Right lobe of liver (tissue), 6 donors: ENCODE measurements at regions not wholly inside any gene's neighbourhood (a gene's known extent, or its start where the extent isn't known, plus 50 kb on each side); places are given as distances from the start of the nearest gene placed in this dataset.
"Not testable (repeated sequence)": the region's sequence is repeated elsewhere in the genome, so short reads cannot be mapped to it uniquely, and the experiment has no call there.

ENCODE experiments used
- ATAC-seq, 4 donors: fragments of 200-7000 bp; cut with Tn5 transposase; one replicate each; pipeline ENCODE4 v1.9.1; 2020; ENCODE audit warnings: mild to moderate bottlenecking in 4 of 4, moderate library complexity in 4 of 4
- DNase-seq, 3 donors: peaks; one replicate each; pipeline ENCODE4 v3.0.0-alpha.2; 2020
- H3K27ac ChIP-seq, 3 donors: fragments of 200-600 bp; one replicate each; pipeline ENCODE4 v1.8.0; 2022
- H3K27me3 ChIP-seq, 2 donors: fragments of 200-600 bp; one replicate each; pipeline ENCODE4 v1.8.0; 2022
- H3K36me3 ChIP-seq, 4 donors: fragments of 200-600 bp; sonication (generic) in 1 of 4; one replicate each; pipeline versions ENCODE4 v1.5.1 to v1.8.0; 2017 to 2022; ENCODE audit warnings: control low read depth in 1 of 4
- H3K4me1 ChIP-seq, 4 donors: fragments of 200-600 bp; sonication (generic) in 1 of 4; one replicate each; pipeline versions ENCODE4 v1.5.1 to v1.8.0; 2017 to 2022; ENCODE audit warnings: control low read depth in 1 of 4
- H3K4me3 ChIP-seq, 3 donors: fragments of 200-600 bp; one replicate each; pipeline ENCODE4 v1.8.0; 2022
- H3K9me3 ChIP-seq, 4 donors: fragments of 200-600 bp; sonication (generic) in 1 of 4; one replicate each; pipeline versions ENCODE4 v1.5.1 to v1.8.0; 2017 to 2022; ENCODE audit warnings: control low read depth in 1 of 4
- POLR2A ChIP-seq: fragments of 450-650 bp; IDR thresholded peaks from one replicate; pipeline ENCODE4 v1.6.1; 2017; ENCODE audit warnings: antibody characterized with exemption, mild to moderate bottlenecking
- WGBS: methylation state at CpG from one replicate; pipeline ENCODE4 v1.1.6; 2018; ENCODE audit warnings: low coverage, low lambda C conversion rate; ENCODE audit not compliant: insufficient coverage; ENCODE audit errors: missing lambda C conversion rate; 5-methylcytosine and 5-hydroxymethylcytosine counted together
- intact Hi-C, 2 donors: fragments of 100-400 bp; cut with DNase I; formaldehyde crosslinking; loops; one replicate each; pipeline versions ENCODE4 v1.11.2 to v1.14.1; 2022
- TF ChIP-seq, protein P1 (sequence below), 4 donors: fragments of 200-600 bp in 3 of 4; fragments of 450-650 bp in 1 of 4; IDR thresholded peaks; one replicate each; pipeline versions ENCODE4 v1.5.1 to v1.8.0; 2016 to 2022; ENCODE audit warnings: antibody characterized with exemption in 4 of 4, mild to moderate bottlenecking in 2 of 4
- donor health status: DM: no; HTN: yes; CAD: no.
- donor health status: DM: no; HTN: no; CAD: no.
- donor health status: DM: no; HTN: no; CAD: no.
- donor health status: DM: no; HTN: yes; CAD: no.
- donor health status: DM: no; HTN: yes; CAD: no.

DNA sequence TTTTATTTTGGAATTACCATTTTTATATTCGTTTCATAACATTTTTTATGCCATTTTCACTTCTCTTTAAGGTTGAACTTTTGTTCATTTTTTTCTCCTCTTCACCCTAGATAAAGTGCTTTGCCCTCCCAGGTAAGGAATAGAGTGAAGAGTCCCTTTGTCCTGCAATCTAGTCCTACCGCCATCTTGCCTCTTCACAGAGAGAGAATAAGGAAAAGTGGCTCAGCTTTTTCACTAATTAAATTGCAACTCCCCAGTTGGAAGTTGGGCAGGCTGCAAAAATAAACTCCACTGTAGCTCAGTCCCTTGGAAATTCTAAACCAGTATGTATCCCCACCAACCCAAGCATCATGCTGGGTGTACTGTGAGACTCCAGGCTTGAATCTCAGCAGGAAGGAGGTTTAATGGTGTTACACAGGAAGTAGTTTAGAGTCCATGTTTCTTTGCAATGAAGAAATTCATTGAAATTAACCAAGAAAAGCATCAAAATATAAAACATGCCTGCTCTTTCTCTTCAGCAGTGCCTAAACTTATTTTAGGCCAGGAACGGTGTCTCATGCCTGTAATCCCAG, 60.3 kb upstream of the PCSK1 start:
- Histone ChIP-seq H3K4me1 (no peaks in the 10 kb centered on the region), H3K27me3 (no peaks in the 10 kb centered on the region), H3K4me3 (no peak overlapping the region), H3K9me3 (no peaks in the 10 kb centered on the region), H3K36me3 (no peaks in the 10 kb centered on the region), H3K27ac (no peak overlapping the region)
- TF ChIP-seq, protein P1, sequence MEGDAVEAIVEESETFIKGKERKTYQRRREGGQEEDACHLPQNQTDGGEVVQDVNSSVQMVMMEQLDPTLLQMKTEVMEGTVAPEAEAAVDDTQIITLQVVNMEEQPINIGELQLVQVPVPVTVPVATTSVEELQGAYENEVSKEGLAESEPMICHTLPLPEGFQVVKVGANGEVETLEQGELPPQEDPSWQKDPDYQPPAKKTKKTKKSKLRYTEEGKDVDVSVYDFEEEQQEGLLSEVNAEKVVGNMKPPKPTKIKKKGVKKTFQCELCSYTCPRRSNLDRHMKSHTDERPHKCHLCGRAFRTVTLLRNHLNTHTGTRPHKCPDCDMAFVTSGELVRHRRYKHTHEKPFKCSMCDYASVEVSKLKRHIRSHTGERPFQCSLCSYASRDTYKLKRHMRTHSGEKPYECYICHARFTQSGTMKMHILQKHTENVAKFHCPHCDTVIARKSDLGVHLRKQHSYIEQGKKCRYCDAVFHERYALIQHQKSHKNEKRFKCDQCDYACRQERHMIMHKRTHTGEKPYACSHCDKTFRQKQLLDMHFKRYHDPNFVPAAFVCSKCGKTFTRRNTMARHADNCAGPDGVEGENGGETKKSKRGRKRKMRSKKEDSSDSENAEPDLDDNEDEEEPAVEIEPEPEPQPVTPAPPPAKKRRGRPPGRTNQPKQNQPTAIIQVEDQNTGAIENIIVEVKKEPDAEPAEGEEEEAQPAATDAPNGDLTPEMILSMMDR (IDR thresholded peaks at IDR 0.05) = no peak
- no peak for TF ChIP-seq POLR2A
- 74% methylated on average over 3 of the region's 3 CpGs for WGBS
- ATAC-seq = no peak
- intact Hi-C loops = no loop called here
- no peak for DNase-seq

DNA sequence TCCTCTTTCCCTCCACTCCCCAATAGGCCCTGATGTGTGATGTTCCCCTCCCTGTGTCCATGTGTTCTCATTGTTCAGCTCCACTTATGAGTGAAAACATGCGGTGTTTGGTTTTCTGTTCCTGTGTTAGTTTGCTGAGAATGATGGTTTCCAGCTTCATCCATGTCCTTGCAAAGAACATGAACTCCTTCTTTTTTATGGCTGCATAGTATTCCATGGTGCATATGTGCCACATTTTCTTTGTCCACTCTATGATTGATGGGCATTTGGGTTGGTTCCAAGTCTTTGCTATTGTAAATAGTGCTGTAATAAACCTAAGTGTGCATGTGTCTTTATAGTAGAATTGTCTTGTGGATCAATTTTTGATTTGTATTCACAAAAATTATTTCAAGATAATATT, 62.4 kb upstream of the PCSK1 start:
- H3K4me1 ChIP-seq, H3K27me3 ChIP-seq, H3K36me3 ChIP-seq, DNase-seq, H3K27ac ChIP-seq, H3K9me3 ChIP-seq, ATAC-seq, intact Hi-C loops, H3K4me3 ChIP-seq: not testable (repeated sequence)
- WGBS = 88% methylated on average over 1 of the region's 1 CpG

DNA sequence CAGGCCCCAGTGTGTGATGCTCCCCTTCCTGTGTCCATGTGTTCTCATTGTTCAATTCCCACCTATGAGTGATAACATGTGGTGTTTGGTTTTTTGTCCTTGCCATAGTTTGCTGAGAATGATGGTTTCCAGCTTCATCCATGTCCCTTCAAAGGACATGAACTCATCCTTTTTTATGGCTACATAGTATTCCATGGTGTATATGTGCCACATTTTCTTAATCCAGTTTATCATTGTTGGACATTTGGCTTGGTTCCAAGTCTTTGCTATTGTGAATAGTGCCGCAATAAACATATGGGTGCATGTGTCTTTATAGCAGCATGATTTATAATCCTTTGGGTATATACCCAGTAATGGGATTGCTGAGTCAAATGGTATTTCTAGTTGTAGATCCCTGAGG, 64.0 kb upstream of the PCSK1 start:
- H3K36me3 ChIP-seq, H3K4me1 ChIP-seq, H3K9me3 ChIP-seq, ATAC-seq, H3K4me3 ChIP-seq, intact Hi-C loops, H3K27ac ChIP-seq, H3K27me3 ChIP-seq, DNase-seq: not testable (repeated sequence)
- WGBS = 100% methylated on average over 1 of the region's 1 CpG

DNA sequence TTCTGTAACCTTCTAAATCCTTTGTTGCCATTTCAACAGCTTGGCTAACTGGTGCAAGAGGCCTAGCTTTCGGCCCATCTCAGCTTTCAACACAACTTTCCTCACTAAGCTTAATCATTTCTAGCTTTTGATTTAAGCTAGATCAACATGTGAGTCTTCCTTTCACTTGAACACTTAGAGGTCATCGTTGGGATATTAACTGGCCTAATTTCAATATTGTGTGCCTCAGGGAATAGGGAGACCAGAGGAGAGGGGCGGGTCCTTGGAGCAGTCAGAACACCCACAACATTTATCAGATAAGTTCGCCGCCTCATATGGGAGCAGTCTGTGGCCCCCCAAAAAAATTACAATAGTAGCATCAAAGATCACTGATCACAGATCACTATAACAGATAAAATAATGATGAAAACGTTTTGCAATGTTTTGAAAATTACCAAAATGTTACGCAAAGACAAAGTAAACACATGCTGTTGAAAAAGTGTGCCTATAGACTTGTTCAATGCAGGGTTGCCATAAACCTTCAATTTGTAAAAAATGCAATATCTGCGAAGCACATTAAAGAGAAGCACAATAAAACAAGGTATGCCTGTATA, 66.8 kb upstream of the PCSK1 start:
- 77% methylated on average over 8 of the region's 8 CpGs for WGBS
- ATAC-seq = no peak
- no peak for DNase-seq

DNA sequence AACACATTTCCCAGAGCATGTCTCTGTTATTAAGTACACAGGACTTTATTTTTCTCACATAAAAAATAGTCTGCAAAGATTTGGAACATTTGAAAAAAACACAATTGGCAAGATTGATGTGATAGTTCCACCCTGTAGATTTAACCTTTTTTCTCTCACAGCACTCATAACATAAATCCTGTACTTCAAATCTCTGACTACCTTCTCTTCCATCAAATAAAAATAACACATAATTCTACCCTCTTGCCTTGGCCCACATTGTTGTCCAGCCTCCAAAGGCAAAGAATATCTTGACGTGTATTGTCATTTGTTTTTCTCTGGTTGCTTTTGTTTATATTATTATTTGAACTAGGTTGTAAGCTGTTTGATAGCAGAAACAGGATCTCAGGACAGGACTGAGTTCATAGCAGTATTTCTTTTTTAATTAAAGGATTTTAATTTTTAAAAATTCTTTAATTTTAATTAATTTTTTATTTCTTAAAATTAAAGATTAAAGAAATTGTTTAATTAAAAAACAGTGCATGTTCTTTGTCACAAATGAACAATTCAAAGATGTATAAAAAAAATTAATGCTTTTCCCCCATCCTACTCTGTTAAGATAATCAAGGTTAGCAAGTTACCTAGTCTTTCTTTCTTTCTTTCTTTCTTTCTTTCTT, 69.1 kb upstream of the PCSK1 start:
- Histone ChIP-seq H3K27ac (no peak overlapping the region), H3K36me3 (no peaks in the 10 kb centered on the region), H3K4me3 (no peak overlapping the region), H3K27me3 (no peaks in the 10 kb centered on the region), H3K4me1 (no peaks in the 10 kb centered on the region), H3K9me3 (no peaks in the 10 kb centered on the region)
- TF ChIP-seq, protein P1 (IDR thresholded peaks at IDR 0.05) = no peak
- no peak for TF ChIP-seq POLR2A
- intact Hi-C loops = no loop called here
- 63% methylated on average over 1 of the region's 1 CpG for WGBS
- ATAC-seq (no peak), DNase-seq (no peak)

More for the DNA sequence above, 66.8 kb upstream of the PCSK1 start:
- Histone ChIP-seq H3K27me3 (no peaks in the 10 kb centered on the region), H3K9me3 (no peaks in the 10 kb centered on the region), H3K4me1 (no peaks in the 10 kb centered on the region), H3K36me3 (no peaks in the 10 kb centered on the region), H3K4me3 (no peak overlapping the region), H3K27ac (no peak overlapping the region)
- TF ChIP-seq POLR2A = no peak
- TF ChIP-seq, protein P1 (IDR thresholded peaks at IDR 0.05) = no peak
- intact Hi-C loops = no loop called here
